ENCODE measurements at regions not wholly inside any gene's neighbourhood (a gene's known extent, or its start where the extent isn't known, plus 50 kb on each side); places are given as distances from the start of the nearest gene placed in this dataset.

DNA sequence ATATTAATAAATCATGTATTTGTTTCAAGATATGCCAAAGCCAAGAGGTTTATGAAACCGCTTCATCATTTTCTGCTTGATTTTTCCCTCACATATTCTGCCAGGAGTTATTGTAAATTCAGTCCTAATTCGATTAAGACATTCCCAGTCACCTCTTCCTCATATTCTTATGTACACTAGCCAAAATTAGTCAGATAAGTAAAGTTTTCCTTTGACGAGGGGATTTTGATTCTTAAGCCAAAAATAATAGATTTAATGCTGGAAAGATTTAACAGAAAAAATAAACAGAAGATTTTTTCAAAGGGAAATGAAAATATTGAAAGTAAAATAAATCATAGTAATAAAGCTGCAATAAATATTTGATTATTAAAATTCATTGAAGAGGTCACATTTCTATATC, 51.0 kb upstream of the VEGFC start:
- DNase-seq = no peak

DNA sequence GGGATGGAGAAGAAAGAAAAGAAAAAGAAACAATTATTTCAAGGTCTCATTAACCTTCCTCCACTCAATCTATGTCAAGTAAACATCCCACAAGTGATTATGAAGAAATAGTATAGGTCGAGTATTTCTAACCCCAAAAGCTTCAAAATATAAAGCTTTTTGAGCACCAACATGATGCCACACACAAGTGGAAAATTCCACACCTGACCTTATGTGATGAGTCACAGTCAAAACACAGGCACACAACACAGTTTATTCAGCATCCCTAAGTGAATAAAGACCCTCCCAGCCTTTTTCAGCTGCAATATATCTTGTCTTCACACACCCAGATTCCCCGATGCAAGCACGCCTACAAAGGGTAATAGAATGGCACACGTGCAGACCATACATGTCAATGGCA, 51.7 kb upstream of the VEGFC start:
- DNase-seq = no peak

DNA sequence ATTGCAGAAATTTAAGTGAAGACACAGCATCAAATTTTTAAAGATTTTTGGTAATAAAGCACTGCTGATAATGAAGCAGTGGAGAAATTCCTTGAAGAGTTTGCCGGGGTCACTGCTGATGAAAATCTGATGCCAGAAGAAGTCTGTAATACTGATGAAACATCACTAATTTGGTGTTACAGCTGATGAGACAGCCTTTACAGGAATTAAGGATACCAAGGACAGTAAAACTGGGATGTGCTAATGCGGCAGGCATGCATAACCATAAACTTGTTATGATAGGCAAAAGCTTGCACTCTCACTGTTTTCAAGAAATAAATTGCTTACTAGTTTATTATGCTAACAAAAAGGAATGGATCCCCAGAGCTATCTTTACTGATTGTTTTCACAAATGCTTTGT, 52.9 kb upstream of the VEGFC start:
- no peak for DNase-seq

DNA sequence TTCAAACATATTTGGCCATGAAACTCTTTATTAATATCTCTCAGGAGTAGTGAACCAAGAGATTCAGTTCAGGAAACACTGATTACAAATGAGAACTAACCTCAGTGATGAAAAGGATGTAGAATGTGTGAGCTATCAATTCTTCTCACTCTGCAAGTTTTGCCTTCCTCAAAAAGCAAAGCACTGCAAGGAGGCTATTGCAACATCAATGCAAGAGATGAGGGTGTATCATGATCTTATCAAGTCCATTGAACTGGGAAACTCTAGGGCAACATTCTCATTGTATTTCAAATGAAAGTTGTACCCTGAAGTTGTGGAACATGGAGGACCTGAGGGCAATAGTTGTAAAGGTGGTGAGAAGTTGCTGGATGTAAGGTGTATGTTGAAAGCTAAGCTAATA, 56.4 kb upstream of the VEGFC start:
- no peak for DNase-seq

DNA sequence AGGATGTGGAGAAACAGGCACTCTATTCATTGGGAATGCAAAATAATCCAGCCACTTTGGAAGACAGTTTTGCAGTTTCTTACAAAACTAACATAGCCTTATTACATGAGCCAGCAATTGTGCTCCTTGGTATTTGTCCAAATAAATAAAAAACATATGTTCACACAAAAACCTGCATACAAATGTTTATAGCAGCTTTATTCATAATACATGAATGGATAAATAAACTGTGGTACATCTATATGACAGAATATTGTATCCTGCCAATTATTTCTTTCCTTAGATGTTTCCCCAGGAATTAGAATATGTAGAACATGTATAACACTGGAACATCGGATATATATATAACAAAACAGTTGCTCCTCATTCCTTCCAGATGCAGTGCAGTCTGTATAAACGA, 57.7 kb upstream of the VEGFC start:
- no peak for DNase-seq

DNA sequence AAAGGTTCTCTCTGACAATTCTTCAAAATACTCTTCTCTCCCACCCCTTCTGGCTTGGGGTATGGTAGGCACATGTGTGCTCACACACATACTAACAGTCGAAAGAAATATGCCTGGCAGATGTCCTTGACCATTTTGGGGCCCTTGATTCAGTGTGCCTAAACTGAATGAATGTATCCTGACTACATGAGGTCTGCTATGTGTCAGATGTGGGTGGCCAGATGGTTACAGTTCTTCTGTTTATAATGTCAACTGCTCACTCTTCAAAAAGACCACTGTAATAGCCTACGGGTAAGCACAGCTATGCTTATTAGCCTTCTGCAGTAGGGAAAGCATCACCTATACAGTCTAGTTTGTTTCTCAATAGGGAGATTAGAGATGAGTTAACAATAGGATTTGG, 63.7 kb upstream of the VEGFC start:
- DNase-seq = no peak

DNA sequence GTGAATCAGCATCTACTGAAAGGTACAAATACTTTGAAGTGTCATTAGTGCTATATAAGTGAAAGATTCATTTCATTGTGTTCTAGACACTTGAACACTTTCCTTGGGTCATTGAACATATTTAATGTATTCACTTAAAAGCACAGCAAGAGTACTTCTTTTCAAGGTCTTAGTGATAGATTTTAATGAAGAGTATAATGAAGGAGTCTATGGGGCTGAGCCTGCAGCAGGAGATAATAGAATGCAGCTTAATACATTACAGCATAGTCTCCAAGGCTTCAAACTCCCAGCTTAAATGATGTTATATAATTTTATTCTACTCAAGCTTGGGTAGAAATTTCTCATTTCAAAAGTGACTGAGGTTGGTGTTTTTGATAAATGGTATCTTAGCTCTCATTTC, 66.1 kb upstream of the VEGFC start:
- no peak for DNase-seq

DNA sequence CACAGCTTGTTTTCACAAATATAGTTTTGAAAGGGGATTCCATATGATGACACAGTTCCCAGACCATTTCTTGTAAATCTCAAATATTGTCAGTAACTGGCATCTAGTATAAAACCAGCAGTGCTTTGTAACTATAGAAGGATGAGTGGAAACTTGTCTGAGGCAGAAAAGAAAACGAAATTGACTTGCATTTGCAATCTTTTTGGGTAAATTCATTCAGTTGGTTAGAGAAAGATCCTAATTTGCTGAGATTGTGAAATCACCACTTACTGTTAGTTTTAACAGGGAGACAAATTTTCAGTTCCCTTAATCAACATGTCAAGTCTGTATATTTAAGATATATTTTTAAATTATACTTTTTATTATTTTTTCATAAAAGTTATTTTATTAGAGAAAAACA, 71.5 kb upstream of the VEGFC start:
- DNase-seq = no peak

DNA sequence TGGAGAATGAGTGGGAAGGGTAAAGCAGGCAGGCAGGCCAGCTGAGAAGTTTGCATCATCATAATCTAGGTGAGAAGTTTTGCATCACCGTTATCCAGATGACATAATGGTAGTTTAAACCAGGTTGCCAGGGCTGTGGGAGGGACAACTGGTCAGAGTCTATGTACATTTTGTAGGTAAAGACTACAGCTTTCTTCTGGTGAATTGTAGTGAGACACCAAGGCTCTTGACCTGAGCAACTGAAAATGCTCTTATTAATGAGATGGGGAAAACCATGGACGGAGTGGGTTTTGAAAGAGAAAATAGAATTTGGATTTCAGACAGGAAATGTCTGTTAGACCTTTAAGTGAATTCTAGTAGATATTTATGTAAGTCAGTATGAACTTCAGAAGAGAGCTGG, 76.0 kb upstream of the VEGFC start:
- DNase-seq = no peak

DNA sequence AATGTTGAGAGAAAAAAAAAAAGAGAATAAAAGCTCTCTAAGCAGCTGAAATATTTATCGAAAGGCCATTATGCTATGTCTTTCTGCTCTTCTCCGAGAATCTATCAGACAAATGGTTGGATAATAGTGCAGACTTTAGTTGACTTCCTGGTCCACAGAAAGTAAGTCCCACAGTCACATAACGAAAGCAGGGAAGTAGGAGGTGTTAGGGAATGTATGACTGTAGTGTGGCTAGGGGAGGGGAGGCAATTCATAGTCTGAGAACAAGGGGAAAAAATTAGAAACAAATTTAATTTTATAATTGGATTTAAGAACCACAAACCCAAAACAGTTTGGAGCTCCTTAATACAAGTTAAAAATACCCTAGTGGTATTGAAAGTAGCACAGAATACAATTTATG, 79.7 kb upstream of the VEGFC start:
- no peak for DNase-seq

DNA sequence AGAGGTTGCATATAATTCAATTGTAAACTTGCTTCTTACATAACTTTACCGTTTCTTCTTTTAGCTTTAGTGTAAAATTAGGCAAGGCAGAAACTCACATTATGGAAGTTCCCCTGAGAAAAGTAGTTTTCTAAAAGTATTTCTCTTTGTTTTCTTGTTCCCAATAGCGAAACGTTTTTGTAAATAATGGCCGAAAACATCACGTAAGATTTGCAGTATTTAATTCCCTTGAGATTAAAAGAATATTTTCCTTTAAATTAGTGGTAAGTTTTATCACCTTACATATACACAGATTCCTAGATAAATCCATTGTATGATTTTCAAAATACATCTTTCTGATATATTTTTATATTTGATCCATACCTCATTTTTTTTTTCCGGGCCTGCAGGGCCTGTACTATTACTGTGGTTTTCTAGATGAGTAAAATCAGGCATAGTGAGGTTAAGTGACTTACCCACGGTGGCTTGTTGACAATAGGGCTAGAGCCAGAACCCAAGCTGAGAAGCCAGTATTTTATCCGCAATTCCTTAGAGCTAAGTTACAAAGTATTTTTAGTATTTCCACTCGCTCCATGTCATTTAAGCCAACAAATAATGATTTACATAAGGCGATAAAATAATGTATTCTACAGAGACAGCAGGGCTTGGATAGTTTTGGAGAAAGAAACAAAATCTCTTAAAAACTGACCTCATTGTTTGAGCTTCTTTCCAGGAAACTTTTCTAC, 82.2 kb upstream of the VEGFC start:
- DNase-seq = no peak

DNA sequence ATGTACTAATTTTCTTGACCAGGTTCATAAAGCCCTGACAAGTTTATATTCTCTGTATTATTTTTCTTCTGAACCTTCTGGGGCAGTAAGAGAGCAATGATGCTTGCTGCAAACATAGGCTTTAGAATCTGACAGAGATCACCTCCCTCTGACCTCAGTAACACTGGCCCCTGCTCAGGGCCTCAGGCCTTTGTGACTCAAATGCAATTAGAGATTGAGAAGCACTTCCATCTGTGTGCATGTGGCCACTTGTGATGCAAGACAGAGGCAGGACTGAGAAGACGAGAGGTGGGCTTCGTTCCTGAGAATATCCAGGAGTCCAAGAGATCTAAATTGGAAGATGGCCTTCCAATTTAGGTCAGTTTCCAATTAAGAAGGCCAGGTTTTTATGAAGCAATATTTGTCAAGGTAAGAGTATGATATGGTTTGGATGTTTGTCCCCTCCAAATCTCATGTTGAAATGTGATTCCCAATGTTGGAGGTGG, 82.8 kb upstream of the VEGFC start:
- no peak for DNase-seq

DNA sequence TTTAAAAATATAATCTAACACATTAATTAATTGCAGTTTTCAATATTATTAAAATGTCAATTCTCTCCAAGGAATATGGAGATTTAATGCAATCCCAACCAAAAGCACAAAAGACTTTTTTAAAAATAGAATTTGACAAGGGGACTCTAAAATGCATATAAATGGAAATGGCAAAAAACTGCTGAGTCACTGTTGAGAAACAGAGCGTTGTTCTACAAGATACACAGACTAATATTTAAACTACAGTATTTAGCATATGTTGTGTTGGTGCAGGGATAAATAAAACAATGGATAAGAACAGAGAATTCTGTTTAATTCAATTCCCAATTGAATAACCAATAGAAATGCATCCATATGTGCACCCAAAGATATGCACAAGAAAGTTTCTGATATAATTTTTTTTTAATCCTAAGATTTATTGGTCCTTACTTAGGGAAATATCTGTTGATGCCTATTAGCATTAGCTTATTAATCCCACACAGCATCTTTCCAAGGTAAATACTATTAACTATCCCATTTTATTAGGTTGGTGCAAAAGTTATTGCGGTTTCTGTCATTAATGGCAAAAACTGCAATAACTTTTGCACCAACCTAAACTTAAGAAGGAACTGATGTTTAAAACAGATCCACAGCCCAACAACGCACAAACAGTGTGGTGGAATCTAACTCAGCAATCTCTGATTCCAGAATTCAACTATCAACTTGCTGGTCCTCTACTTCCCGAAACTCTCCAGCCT, 86.8 kb upstream of the VEGFC start:
- no peak for DNase-seq

DNA sequence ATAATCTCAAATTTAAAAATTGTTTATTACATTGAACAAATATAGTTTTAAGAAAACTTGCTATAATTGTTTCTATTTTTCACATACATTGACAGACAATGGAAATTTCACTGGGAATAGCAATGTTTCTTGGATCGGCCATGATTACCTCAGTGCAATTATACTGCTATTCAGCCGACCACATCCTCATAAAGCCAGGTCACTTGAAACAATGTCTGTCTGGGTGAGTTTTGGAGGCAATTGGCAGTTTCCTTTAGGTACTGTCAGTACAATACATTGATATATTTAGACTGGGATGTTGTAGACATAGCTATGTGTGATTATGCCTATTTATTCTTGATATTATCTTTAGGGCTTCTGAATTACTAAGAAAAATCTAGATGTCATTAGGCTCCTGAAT, 89.5 kb upstream of the VEGFC start:
- DNase-seq = no peak

DNA sequence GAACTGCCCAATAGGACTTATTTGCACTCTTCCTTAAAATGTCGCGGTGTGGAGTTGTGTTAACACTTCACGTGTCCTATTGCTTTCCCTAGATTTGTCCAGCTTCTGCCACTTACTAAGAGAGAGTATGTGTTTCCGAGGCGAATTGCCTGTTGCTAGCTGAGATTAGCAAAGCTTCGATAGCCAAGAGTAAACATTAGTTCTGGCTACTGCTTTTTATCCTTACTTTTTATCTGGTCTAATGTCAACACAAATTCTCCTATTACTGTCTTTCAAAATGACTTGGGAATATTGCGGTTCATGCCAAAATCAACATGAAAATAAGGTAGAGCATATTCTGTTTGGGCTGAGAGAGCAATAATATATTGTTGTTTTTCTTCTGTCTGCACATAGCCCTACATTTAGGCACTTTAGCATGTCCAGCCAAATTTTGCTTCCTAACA, 90.4 kb upstream of the VEGFC start:
- no peak for DNase-seq

DNA sequence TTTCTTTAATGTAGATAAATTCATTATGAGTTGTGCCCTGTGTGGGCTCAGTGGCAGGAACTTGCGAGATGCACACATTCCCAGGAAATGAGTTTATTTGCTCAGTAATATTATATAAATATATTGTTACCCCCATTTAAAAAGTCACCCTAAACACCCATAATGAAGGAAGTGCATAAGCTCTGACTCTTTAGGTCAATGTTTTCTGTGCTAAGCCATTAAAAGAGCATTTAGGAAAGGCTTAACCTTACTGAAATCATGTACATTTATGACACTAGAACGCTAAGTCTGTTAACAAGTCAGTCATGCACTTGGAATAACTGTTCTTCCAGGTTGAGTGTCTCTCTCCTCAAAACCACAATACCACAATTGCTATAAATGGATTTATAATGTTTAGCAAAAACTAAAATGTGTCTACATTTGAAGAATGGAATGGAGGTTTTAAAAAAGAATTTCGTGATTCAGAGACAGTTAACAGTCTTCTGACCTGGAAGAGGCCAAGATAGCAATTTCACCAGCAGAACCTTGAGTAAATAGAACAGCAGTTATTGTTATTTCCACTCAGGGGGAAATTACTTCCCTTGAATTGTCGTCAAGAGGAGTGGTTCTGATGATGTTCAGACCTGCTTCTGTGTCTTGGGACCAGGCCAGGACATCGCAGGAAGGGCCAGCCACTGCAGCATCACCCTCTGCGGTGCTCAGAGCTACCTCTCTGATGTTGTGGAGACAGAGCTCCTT, 91.1 kb upstream of the VEGFC start:
- no peak for DNase-seq

DNA sequence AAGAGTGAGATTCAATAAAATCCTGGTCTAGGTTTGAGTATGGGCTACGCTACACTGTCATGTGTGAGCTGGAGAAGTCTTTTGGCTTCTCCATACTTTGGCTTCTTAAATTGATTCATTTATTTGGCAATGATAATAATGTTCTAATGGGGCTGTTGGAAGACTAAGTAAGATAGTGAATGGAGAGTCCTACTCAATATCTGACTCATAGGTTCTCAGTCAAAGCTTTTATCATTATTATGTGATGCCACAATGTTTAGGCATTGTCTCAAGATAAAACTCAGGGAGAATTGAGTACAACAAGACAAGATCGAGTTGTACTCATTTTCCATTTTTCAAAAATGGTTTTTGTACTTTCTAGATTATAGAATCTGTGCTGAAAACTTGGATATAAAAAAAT, 92.5 kb upstream of the VEGFC start:
- DNase-seq = no peak

DNA sequence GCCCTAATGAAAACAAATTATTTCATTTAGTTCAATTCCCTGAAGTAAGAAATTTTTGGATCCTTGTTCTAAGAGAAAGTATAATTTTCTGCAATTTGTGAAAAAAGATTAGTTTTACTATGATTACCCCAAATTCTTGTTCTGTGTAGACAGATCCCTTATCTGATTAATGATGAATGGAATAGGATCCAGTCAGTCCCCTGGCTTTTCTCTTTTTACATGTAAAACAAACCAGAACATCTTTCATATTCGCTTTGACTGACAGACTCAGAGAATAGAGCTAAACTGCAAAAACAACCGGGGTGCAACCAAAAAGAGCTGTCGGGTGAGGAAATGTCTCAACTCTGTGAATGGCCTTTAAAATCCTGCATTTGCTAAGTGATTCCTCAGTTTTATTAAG, 93.4 kb upstream of the VEGFC start:
- no peak for DNase-seq

DNA sequence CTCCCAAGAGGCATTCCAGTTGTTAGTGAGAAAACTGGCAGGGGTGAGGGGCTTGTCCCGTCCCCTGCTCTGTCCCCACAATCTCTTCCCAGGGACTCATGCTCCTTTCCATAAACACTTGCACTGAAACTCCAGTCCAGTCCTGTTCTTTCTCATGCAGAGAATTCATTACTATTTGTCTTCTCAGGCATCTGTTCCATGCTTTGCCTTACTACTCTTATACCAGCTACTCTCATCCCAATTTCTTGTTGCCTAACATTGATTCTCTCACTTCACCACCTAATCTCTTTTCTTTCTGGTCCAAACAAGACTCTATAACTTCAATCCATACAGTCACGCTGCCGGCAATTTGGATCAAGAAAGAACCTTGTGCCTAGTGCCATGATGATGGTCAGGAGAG, 97.1 kb upstream of the VEGFC start:
- no peak for DNase-seq

DNA sequence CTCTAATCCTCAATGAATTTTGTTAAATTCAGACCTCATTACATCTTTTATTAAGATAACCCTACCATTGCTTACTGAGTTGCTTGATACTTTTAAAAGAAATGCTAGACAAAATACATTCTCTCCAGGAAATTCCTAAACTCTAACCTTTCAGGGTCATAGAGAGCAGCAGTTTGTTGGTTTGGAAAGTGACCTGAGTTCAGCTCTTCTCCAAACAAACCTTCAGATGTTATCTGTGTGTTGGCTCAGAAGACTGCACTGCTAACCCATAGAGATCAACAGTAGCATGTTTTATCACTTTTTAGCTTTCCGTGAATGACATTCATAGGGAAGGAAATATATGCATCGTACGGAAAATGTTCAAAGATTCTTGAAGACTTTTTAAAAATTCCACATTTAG, 101.8 kb upstream of the VEGFC start:
- no peak for DNase-seq

DNA sequence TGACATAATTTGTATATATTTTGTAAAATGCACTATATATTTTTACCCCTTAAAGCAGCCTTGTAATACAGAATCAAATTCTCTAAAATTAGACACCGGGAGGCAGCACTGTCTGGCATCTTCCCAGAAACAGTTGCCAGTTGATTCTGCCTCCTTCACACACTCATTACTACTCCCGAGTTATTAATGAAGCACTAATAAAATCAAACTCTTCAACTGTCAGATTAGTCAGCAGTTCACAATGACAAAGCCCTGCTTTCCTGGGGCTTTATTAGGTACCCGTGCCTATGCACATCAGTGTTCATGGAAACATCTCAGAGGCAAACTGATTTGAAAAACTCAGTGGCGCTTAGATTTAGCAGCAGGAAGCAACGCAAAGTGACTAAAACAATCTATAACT, 103.5 kb upstream of the VEGFC start:
- no peak for DNase-seq

DNA sequence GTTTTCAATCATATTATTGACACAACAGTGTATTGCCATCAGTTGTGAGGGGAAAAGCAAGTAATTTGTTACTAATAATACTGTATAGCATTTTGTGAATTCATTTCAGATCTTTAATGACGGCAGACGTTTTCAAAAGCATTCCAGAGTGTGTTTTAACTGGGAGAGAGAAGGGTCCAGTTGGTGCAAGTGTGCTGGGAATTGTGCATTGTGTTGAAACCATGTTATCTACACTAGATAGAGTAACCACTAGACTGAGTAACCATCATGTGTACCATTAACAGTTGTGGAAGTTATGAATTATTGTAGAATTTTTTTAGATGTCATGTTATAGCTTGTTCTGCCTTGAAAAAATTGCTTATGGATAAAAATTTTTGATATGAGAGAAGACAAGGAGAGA, 104.5 kb upstream of the VEGFC start:
- DNase-seq = no peak

DNA sequence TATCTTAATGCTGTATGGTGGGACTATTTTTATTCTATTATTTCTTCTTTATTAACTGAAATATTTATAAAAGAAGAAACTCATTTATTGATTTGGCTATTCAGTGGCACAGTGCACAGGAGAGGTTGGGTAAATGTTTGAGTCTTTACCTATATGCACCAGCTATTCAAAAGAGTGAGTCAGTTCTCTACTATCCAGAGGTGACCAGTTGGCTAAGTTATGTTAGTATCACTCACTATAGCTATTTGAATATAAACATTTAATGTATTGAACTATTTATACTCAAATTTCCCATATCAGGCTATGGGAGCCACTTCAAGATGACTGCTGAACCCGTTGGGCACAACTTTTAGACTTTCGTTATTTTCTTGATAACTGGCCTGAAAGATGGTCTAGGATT, 106.1 kb upstream of the VEGFC start:
- no peak for DNase-seq

DNA sequence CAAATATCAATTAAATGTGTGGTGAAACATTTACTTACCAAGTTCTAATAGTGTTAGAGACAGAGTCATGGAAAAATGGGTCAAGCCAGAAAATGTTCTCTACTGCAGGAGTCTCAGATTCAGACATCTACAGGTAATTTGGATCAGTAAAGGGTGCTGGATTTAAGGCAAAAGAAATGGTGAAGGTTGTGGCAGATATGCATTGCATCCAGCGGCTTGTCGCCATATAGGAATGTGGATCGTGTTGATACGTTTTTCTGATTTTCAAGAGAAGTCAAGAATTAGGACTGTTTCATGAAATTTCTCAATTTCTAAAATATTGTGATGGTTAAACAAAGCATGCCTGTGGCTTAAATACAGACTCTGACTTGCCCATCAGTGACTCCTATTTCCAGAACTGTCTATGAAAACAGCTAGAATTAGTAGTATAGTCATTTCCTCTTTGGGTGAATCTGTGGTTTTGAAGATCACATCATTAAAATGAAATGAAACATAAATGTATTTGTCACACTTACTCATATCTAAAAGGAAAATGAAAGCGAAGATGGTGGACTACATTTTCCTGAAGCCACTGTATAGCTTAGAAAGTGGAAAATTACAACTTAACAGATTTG, 110.1 kb upstream of the VEGFC start:
- no peak for DNase-seq

All from NCI-H2029 (cell line).